GM23338 (cell line): ENCODE measurements at regions not wholly inside any gene's neighbourhood (a gene's known extent, or its start where the extent isn't known, plus 50 kb on each side); places are given as distances from the start of the nearest gene placed in this dataset.

Source experiments
- CREB1 ChIP-seq: fragments of 250-450 bp; sonication (Bioruptor Pico); IDR thresholded peaks from 2 replicates; pipeline ENCODE4 v1.5.0; 2020; ENCODE audit warnings: low read depth, mild to moderate bottlenecking, moderate library complexity
- ETS1 ChIP-seq: IDR thresholded peaks from 2 replicates; pipeline ENCODE4 v1.6.1; 2016; ENCODE audit warnings: antibody characterized with exemption
- EZH2 ChIP-seq: fragments of 200-600 bp; sonication (generic); IDR thresholded peaks from one replicate; pipeline ENCODE4 v1.8.0; 2017; ENCODE audit warnings: antibody characterized with exemption, mild to moderate bottlenecking, low read depth; ENCODE audit not compliant: unreplicated experiment
- EZH2phosphoT487 ChIP-seq: fragments of 200-600 bp; sonication (generic); IDR thresholded peaks from one replicate; pipeline ENCODE4 v1.8.1; 2018; ENCODE audit warnings: antibody characterized with exemption; ENCODE audit not compliant: unreplicated experiment
- JUNB ChIP-seq: IDR thresholded peaks from one replicate; pipeline ENCODE4 v1.6.1; 2016; ENCODE audit warnings: antibody characterized with exemption; ENCODE audit not compliant: unreplicated experiment
- NANOG ChIP-seq: IDR thresholded peaks from 2 replicates; pipeline ENCODE4 v1.6.1; 2016; ENCODE audit warnings: antibody characterized with exemption, borderline replicate concordance
- POLR2AphosphoS5 ChIP-seq: IDR thresholded peaks from 2 replicates; pipeline ENCODE4 v1.6.1; 2016; ENCODE audit warnings: antibody characterized with exemption, low read depth
- REST ChIP-seq: IDR thresholded peaks from one replicate; pipeline ENCODE4 v1.6.1; 2018; ENCODE audit warnings: antibody characterized with exemption; ENCODE audit not compliant: unreplicated experiment
- TF ChIP-seq, protein P1 (sequence below), 2 experiments: fragments of 200-600 bp in 1 of 2; sonication (generic) in 1 of 2; conservative IDR thresholded peaks; 2 replicates each; pipeline versions ENCODE4 v1.5.1 to v1.6.1; 2016 to 2017; ENCODE audit warnings: antibody characterized with exemption in 2 of 2, low read depth in 2 of 2, mild to moderate bottlenecking in 2 of 2, moderate library complexity in 1 of 2

- TF ChIP-seq, protein P1, sequence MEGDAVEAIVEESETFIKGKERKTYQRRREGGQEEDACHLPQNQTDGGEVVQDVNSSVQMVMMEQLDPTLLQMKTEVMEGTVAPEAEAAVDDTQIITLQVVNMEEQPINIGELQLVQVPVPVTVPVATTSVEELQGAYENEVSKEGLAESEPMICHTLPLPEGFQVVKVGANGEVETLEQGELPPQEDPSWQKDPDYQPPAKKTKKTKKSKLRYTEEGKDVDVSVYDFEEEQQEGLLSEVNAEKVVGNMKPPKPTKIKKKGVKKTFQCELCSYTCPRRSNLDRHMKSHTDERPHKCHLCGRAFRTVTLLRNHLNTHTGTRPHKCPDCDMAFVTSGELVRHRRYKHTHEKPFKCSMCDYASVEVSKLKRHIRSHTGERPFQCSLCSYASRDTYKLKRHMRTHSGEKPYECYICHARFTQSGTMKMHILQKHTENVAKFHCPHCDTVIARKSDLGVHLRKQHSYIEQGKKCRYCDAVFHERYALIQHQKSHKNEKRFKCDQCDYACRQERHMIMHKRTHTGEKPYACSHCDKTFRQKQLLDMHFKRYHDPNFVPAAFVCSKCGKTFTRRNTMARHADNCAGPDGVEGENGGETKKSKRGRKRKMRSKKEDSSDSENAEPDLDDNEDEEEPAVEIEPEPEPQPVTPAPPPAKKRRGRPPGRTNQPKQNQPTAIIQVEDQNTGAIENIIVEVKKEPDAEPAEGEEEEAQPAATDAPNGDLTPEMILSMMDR (conservative IDR thresholded peaks at IDR 0.05; ENCODE audit: low read depth in 2 of 2) = no peak
- TF ChIP-seq CREB1 (CRISPR knock-in tag) (no peak), REST (no peak), POLR2AphosphoS5 (no peak), EZH2phosphoT487 (no peak), NANOG (no peak), EZH2 (no peak), ETS1 (no peak), JUNB (no peak)
These were observed 93.6 kb downstream of the PRLHR start for GRCh38 chr10:118501637-118502440.
